HepG2 (cell line): ENCODE measurements at regions not wholly inside any gene's neighbourhood (a gene's known extent, or its start where the extent isn't known, plus 50 kb on each side); places are given as distances from the start of the nearest gene placed in this dataset.

ENCODE experiments used
- FOSL1 ChIP-seq: sonication (generic); formaldehyde crosslinking; IDR thresholded peaks from 2 replicates; pipeline ENCODE4 v1.9.0; 2021; ENCODE audit warnings: missing genetic modification reagents, borderline replicate concordance
- HOXA3 ChIP-seq: sonication (generic); formaldehyde crosslinking; IDR thresholded peaks from 2 replicates; pipeline ENCODE4 v1.5.0; 2020; ENCODE audit warnings: missing genetic modification reagents
- PRDM10 ChIP-seq: sonication (generic); formaldehyde crosslinking; IDR thresholded peaks from 2 replicates; pipeline ENCODE4 v1.4.0; 2020; ENCODE audit warnings: low read depth, missing genetic modification reagents

GRCh38 chr13:89571676-89572075 is 1775.8 kb upstream of the MIR17HG start:
- no peak for TF ChIP-seq PRDM10 (CRISPR knock-in tag)
- TF ChIP-seq HOXA3 (CRISPR knock-in tag), result no peak
- no peak for TF ChIP-seq FOSL1 (CRISPR knock-in tag)
